ENCODE measurements at regions not wholly inside any gene's neighbourhood (a gene's known extent, or its start where the extent isn't known, plus 50 kb on each side); places are given as distances from the start of the nearest gene placed in this dataset.

DNA sequence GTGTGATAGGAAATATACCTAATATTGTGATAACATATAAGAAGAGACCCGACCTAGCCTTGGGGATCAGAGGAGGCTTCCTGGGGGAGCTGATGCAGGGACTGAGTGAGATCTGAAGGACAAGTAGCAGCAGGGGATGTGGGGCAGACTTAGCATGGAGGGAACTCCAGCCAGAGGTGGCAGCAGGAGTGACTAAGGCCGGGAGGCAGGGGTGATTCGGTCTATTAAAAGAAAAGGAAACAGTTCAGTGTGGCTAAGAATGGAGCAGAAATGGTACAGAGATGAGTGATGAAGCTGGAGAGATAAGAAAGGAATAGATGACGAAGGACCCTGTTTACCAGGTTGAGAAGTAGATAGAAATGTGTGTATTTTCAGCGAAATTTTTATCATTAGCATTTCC, 408.8 kb downstream of the ENC1 start:
- TF ChIP-seq, protein P1, sequence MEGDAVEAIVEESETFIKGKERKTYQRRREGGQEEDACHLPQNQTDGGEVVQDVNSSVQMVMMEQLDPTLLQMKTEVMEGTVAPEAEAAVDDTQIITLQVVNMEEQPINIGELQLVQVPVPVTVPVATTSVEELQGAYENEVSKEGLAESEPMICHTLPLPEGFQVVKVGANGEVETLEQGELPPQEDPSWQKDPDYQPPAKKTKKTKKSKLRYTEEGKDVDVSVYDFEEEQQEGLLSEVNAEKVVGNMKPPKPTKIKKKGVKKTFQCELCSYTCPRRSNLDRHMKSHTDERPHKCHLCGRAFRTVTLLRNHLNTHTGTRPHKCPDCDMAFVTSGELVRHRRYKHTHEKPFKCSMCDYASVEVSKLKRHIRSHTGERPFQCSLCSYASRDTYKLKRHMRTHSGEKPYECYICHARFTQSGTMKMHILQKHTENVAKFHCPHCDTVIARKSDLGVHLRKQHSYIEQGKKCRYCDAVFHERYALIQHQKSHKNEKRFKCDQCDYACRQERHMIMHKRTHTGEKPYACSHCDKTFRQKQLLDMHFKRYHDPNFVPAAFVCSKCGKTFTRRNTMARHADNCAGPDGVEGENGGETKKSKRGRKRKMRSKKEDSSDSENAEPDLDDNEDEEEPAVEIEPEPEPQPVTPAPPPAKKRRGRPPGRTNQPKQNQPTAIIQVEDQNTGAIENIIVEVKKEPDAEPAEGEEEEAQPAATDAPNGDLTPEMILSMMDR (IDR thresholded peaks at IDR 0.05) = no peak
- no peak for TF ChIP-seq POLR2A (IDR thresholded peaks at IDR 0.05)
